Gastrocnemius medialis (tissue), 4 donors: ENCODE measurements at regions not wholly inside any gene's neighbourhood (a gene's known extent, or its start where the extent isn't known, plus 50 kb on each side); places are given as distances from the start of the nearest gene placed in this dataset.

Experiments
- CTCF ChIP-seq, 5 experiments: fragments of 450-650 bp in 3 of 5; fragments of 200-600 bp in 2 of 5; sonication (generic) in 2 of 5; IDR thresholded peaks in 4 of 5; conservative IDR thresholded peaks in 1 of 5; 1 replicate in 4 of 5; 2 replicates in 1 of 5; pipeline ENCODE4 v1.5.1; 2016 to 2019; ENCODE audit warnings: antibody characterized with exemption in 5 of 5, mild to moderate bottlenecking in 3 of 5, moderate library complexity in 3 of 5
- POLR2A ChIP-seq, 2 donors: fragments of 450-650 bp; IDR thresholded peaks; one replicate each; pipeline ENCODE4 v1.6.1; 2017; ENCODE audit warnings: antibody characterized with exemption in 2 of 2, mild to moderate bottlenecking in 2 of 2, moderate library complexity in 2 of 2

GRCh38 chr12:114605918-114606317 is 78.1 kb downstream of the TBX3 start:
- no peak for TF ChIP-seq CTCF (IDR thresholded peaks at IDR 0.05 in 4 of 5, conservative IDR thresholded peaks at IDR 0.05 in 1 of 5)
- no peak for TF ChIP-seq POLR2A (IDR thresholded peaks at IDR 0.05)
